Natural killer cell (primary cell): ENCODE measurements at regions not wholly inside any gene's neighbourhood (a gene's known extent, or its start where the extent isn't known, plus 50 kb on each side); places are given as distances from the start of the nearest gene placed in this dataset.
A peak's percentile ranks its signal among the peaks of the same experiment; 100 is the strongest.

Experiments used
- ATAC-seq, 3 donors: fragments of 150-1000 bp in 2 of 3; fragments of 200-7000 bp in 1 of 3; cut with Tn5 transposase; 1 replicate in 1 of 3; 2 replicates in 2 of 3; pipeline ENCODE4 v1.10.0; 2021; ENCODE audit warnings: mild to moderate bottlenecking in 2 of 3, moderate library complexity in 2 of 3
- DNase-seq, 2 donors: peaks; one replicate each; pipeline versions ENCODE4 v3.0.0 to v3.0.0-alpha.2; 2013 to 2021; ENCODE audit warnings: mixed read lengths in 1 of 2
- H3K27ac ChIP-seq: one replicate; pipeline ENCODE4 v1.5.1; 2013; ENCODE audit warnings: mild to moderate bottlenecking, low read length
- H3K27me3 ChIP-seq: one replicate; pipeline ENCODE4 v1.6.1; 2013; ENCODE audit warnings: low read length; ENCODE audit not compliant: control insufficient read depth, insufficient read depth
- H3K36me3 ChIP-seq: one replicate; pipeline ENCODE4 v1.6.1; 2013; ENCODE audit warnings: low read length; ENCODE audit not compliant: control insufficient read depth, insufficient read depth
- H3K4me1 ChIP-seq: one replicate; pipeline ENCODE4 v1.6.1; 2013; ENCODE audit warnings: low read length; ENCODE audit not compliant: control insufficient read depth, insufficient read depth
- H3K4me3 ChIP-seq: one replicate; pipeline ENCODE4 v1.5.1; 2013; ENCODE audit warnings: low read length
- H3K9me3 ChIP-seq: one replicate; pipeline ENCODE4 v1.6.1; 2013; ENCODE audit warnings: low read length; ENCODE audit not compliant: control insufficient read depth, insufficient read depth
- H3K27ac Mint-ChIP-seq, 2 donors: one replicate each; pipeline ENCODE4 v1.8.0; 2022; ENCODE audit warnings: mild to moderate bottlenecking in 2 of 2, mixed read lengths in 2 of 2, moderate library complexity in 1 of 2
- H3K27me3 Mint-ChIP-seq, 2 donors: one replicate each; pipeline ENCODE4 v1.8.0; 2022; ENCODE audit warnings: low read depth in 2 of 2, mixed read lengths in 2 of 2
- H3K36me3 Mint-ChIP-seq: one replicate; pipeline ENCODE4 v1.8.0; 2022; ENCODE audit warnings: mixed read lengths
- H3K4me1 Mint-ChIP-seq, 2 donors: one replicate each; pipeline ENCODE4 v1.8.0; 2022; ENCODE audit warnings: mixed read lengths in 2 of 2
- H3K4me3 Mint-ChIP-seq: one replicate; pipeline ENCODE4 v1.8.0; 2022; ENCODE audit warnings: mild to moderate bottlenecking, moderate library complexity, mixed read lengths
- H3K9me3 Mint-ChIP-seq, 2 donors: one replicate each; pipeline ENCODE4 v1.8.0; 2022; ENCODE audit warnings: mixed read lengths in 2 of 2
- CTCF ChIP-seq: fragments of 200-600 bp; IDR thresholded peaks from one replicate; pipeline ENCODE4 v1.8.0; 2022; ENCODE audit warnings: antibody characterized with exemption
- WGBS: methylation state at CpG from one replicate; pipeline ENCODE4 v1.1.7; 2013; ENCODE audit warnings: missing lambda C conversion rate; ENCODE audit not compliant: insufficient coverage; 5-methylcytosine and 5-hydroxymethylcytosine counted together
- intact Hi-C: fragments of 100-400 bp; cut with micrococcal nuclease; formaldehyde crosslinking; loops from one replicate; pipeline ENCODE4 v1.14.2; 2022

DNA sequence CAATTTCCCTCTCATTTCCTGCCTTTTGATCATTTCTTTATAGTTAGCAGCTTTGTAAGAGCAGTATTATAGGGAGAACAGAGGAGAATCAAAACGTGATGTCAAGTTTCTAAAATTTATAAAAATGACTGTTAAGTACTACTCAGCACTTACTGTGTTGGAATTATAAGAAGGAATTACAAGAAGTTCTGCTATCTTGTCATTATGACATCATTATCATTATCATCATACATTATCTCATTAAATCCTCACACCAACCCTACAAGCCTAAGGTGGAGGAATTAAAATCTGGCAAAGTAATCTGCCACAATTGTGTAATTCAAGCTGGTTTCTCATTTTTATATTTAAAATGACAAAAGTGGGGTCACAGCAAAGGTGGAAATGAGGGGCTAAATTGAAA is 316.2 kb upstream of the CD180 start:
- Histone ChIP-seq H3K9me3 (no peaks in the 10 kb centered on the region), H3K4me1 (peaks cover 33% of the 10 kb centered on the region), H3K27ac (no peak overlapping the region), H3K27me3 (no peaks in the 10 kb centered on the region), H3K4me3 (no peak overlapping the region), H3K36me3 (no peaks in the 10 kb centered on the region)
- WGBS = no CpG with 5 or more reads among the region's 1 CpG
- Mint-ChIP-seq H3K4me1 (peaks cover 58 to 66% of the 10 kb centered on the region in 2 donors), H3K27me3 (peaks cover 0 to 2% of the 10 kb centered on the region in 2 donors), H3K4me3 (no peak overlapping the region), H3K27ac (no peak overlapping the region), H3K9me3 (peaks cover 3 to 7% of the 10 kb centered on the region in 2 donors), H3K36me3 (no peaks in the 10 kb centered on the region)
- intact Hi-C loops = loop anchor here (5.0 to 10.0 kb wide), 3 partner anchors 215 to 932 kb away; partner anchors contain the start of gene PIK3R1
- no peak for ATAC-seq
- TF ChIP-seq CTCF = no peak
- DNase-seq = no peak

- DNase-seq (no peak), ATAC-seq (no peak)
- Mint-ChIP-seq H3K9me3 (peaks cover 3 to 7% of the 10 kb centered on the region in 2 donors), H3K27me3 (peaks cover 0 to 2% of the 10 kb centered on the region in 2 donors), H3K36me3 (no peaks in the 10 kb centered on the region), H3K4me1 (peaks cover 54 to 61% of the 10 kb centered on the region in 2 donors), H3K4me3 (no peak overlapping the region), H3K27ac (no peak overlapping the region)
- H3K27ac ChIP-seq = no peak overlapping the region
- H3K27me3 ChIP-seq = no peaks in the 10 kb centered on the region
- intact Hi-C loops = loop anchor here (5.0 to 10.0 kb wide), 3 partner anchors 215 to 933 kb away; partner anchors contain the start of gene PIK3R1
- H3K4me1 ChIP-seq = peaks cover 28% of the 10 kb centered on the region
- WGBS = no CpG with 5 or more reads among the region's 1 CpG
- no peaks in the 10 kb centered on the region for H3K9me3 ChIP-seq
- H3K4me3 ChIP-seq = no peak overlapping the region
- no peaks in the 10 kb centered on the region for H3K36me3 ChIP-seq
- TF ChIP-seq CTCF = no peak
These were observed 315.3 kb upstream of the CD180 start for GRCh38 chr5:67511911-67512310.

DNA sequence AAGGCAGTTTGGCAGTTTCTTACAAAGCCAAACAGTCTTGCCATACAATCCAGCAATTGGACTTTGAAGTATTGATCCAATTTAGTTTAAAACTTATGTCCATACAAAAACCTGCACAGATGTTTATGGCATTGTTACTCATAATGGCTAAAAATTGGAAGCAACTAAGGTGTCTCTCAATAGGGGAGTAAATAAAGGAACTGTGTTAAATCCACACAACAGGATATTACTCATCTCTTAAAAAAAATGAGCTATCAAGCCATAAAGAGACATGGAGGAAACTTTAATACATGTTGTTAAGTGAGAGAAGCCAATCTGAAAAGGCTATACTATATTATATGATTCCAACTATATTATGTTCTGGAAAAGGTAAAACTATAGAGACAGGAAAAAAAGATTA is 313.6 kb upstream of the CD180 start:
- H3K27me3 Mint-ChIP-seq = peaks cover 0 to 7% of the 10 kb centered on the region in 2 donors
- H3K4me3 Mint-ChIP-seq = peak overlapping the region; percentile 66
- no peaks in the 10 kb centered on the region for H3K36me3 ChIP-seq
- H3K27ac ChIP-seq = no peak overlapping the region
- H3K4me1 ChIP-seq = peaks cover 14% of the 10 kb centered on the region
- H3K36me3 Mint-ChIP-seq = no peaks in the 10 kb centered on the region
- peak overlapping the region; percentile 5 to 56 for H3K27ac Mint-ChIP-seq
- H3K9me3 Mint-ChIP-seq = peaks cover 3 to 7% of the 10 kb centered on the region in 2 donors
- no peak for TF ChIP-seq CTCF
- peaks cover 41 to 44% of the 10 kb centered on the region in 2 donors for H3K4me1 Mint-ChIP-seq
- intact Hi-C loops = loop anchor here (5.0 to 10.0 kb wide), 3 partner anchors 213 to 935 kb away; partner anchors contain the start of gene PIK3R1
- no peaks in the 10 kb centered on the region for H3K9me3 ChIP-seq
- H3K4me3 ChIP-seq = no peak overlapping the region
- H3K27me3 ChIP-seq = no peaks in the 10 kb centered on the region
- ATAC-seq (peak in 2 of 3 donors; percentile 25 to 43), DNase-seq (no peak)
